Motor neuron (in vitro differentiated cells): ENCODE measurements at regions not wholly inside any gene's neighbourhood (a gene's known extent, or its start where the extent isn't known, plus 50 kb on each side); places are given as distances from the start of the nearest gene placed in this dataset.
A peak's percentile ranks its signal among the peaks of the same experiment; 100 is the strongest.

Experiments used
- ATAC-seq, 8 experiments: fragments of 200-7000 bp; cut with Tn5 transposase; replicated peaks in 6 of 8; 2 replicates each; pipeline ENCODE4 v1.8.0; 2021; ENCODE audit warnings: mild to moderate bottlenecking in 8 of 8, moderate library complexity in 8 of 8
- H3K27ac ChIP-seq, 2 donors: fragments of 250-450 bp; sonication (Bioruptor Pico); 2 replicates each; pipeline ENCODE4 v1.9.0; 2021; ENCODE audit warnings: antibody characterized with exemption in 2 of 2, mild to moderate bottlenecking in 2 of 2, moderate library complexity in 1 of 2
- H3K4me1 ChIP-seq, 2 donors: fragments of 250-450 bp; sonication (Bioruptor Pico); replicated peaks in 1 of 2; 2 replicates each; pipeline ENCODE4 v1.6.1; 2021; ENCODE audit warnings: antibody characterized with exemption in 2 of 2, mild to moderate bottlenecking in 2 of 2, moderate library complexity in 1 of 2
- H3K4me3 ChIP-seq, 5 donors: fragments of 250-450 bp; sonication (Bioruptor Pico); 2 replicates each; pipeline ENCODE4 v1.9.0; 2021; ENCODE audit warnings: antibody characterized with exemption in 5 of 5, mild to moderate bottlenecking in 5 of 5, moderate library complexity in 4 of 5
- WGBS, 10 experiments: fragments of 450-650 bp; shearing (Covaris generic); methylation state at CpG; one replicate each; pipeline ENCODE4 v1.0.0; 2022; 5-methylcytosine and 5-hydroxymethylcytosine counted together
- in situ Hi-C, 9 experiments: fragments of 400-800 bp; cut with MboI; loops; one replicate each; pipeline ENCODE4 v1.15.0; 2021; ENCODE audit warnings: low sequenced_read_pairs in 9 of 9, low pct_unique_long_range_greater_than_20kb in 2 of 9; ENCODE audit not compliant: unreplicated experiment in 9 of 9

DNA sequence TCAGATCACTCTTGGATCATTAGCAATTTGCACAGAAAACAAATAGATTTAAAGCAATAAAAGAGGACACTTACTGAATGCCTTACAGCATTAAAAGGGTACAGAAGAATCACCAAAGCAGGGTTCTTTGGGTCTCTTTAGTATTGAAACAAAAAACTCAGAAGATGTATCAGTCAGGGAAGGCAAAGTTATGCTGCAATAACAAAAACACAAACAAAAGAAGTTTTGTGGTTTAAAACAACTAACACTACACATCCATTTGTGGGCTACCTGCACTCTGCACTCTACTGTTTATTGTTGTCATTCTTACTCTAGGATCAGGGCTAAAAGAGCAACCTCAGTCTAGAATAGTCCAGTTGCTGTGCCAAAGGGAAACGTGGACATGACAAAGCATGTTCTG is 216.4 kb downstream of the GPAM start:
- 0 to 100% (median 64%) methylated on average over 1 of the region's 1 CpG; no CpG with 5 or more reads in 4 of the 10 experiments for WGBS, 10 experiments
- in situ Hi-C loops = no loop called here
- no peak overlapping the region for H3K4me3 ChIP-seq
- ATAC-seq = no peak
- no peaks in the 10 kb centered on the region for H3K4me1 ChIP-seq
- H3K27ac ChIP-seq = no peak overlapping the region

DNA sequence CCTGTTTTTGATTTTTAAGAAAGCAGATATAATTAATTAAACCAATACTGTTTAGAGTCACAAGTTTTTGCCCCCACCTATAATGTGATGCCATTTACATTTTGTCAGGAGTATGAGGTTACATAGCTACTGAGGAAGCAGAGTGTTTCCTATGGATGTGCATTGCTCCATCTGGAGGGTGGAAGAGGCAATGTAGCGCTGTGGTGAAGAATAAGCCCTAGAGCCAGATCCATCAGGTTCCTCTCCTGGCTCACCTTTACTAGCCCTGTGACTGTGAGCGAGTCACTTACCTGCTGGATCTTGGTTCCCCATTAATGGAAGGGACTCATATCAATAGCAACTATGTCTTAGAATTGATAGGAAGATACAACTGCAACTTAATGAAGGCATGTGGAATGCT is 216.0 kb downstream of the GPAM start:
- Histone ChIP-seq H3K27ac (no peak overlapping the region), H3K4me1 (no peaks in the 10 kb centered on the region), H3K4me3 (no peak overlapping the region)
- in situ Hi-C loops = no loop called here
- 75 to 100% (median 96%) methylated on average over 1 to 2 of the region's 2 CpGs; no CpG with 5 or more reads in 4 of the 10 experiments for WGBS, 10 experiments
- ATAC-seq = no peak

DNA sequence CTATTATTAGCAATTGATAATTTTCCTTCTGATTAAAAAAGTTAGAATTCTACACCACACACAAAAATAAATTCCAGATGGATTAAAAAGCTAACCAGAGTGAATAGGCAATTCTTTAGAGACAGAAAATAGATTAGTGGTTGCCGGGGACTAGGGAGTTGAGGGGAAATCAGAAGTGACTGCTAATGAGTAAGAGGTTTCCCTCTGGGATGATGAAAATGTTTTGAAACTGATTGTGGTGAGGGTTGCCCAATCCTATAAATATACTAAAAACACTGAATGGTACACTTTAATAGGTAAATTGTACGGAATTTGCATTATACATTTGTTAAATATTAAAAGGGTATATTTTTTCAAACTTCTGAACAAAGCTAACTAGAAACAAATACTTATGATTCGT is 214.9 kb downstream of the GPAM start:
- WGBS, 10 experiments = 3 to 100% (median 86%) methylated on average over 1 to 3 of the region's 3 CpGs
- ATAC-seq = no peak
- Histone ChIP-seq H3K4me3 (no peak overlapping the region), H3K27ac (no peak overlapping the region), H3K4me1 (no peaks in the 10 kb centered on the region)
- in situ Hi-C loops = no loop called here

DNA sequence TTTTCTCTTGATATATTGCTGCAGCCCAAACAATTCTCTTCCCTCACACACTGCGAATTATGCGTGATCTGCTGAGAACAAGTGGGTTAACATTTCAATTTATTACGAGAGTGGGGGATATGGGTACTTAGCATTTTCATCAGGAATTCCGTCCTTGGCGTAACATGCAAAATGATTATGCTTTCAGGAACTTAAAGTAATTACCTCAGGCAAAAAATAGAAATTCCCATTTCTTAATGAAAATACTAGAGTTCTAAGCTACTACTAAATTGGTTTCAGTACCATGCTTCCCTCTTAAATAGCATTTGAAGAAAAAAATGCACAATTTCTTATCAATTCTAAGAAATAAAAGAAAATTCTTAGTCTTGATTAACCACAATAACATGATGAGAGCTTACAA is 213.5 kb downstream of the GPAM start:
- no peaks in the 10 kb centered on the region for H3K4me1 ChIP-seq
- in situ Hi-C loops = no loop called here
- ATAC-seq = no peak
- no peak overlapping the region for H3K27ac ChIP-seq
- 36 to 100% (median 86%) methylated on average over 1 to 5 of the region's 5 CpGs for WGBS, 10 experiments
- no peak overlapping the region for H3K4me3 ChIP-seq

DNA sequence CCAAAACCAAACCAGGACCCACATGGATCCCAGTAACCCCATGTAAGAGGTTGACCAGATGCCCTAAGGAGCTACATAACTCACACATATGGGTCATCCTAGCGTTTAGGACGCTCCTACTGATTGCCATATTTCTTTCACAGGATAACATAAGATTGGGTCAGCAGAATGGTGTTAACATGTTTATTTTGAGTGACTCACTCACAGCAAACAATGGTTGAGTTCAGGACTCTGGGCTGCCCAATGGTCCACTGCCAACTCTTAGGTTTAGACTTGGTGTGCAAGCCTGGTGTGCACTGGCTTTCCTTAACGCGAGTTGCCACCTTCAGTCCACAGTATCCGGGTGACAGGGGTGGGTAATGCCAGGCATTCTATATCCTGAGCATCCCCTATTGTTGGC is 211.5 kb downstream of the GPAM start:
- Histone ChIP-seq H3K4me1 (no peaks in the 10 kb centered on the region), H3K27ac (no peak overlapping the region), H3K4me3 (no peak overlapping the region)
- ATAC-seq = no peak
- 30 to 100% (median 64%) methylated on average over 1 to 3 of the region's 5 CpGs; no CpG with 5 or more reads in 6 of the 10 experiments for WGBS, 10 experiments
- in situ Hi-C loops = no loop called here

DNA sequence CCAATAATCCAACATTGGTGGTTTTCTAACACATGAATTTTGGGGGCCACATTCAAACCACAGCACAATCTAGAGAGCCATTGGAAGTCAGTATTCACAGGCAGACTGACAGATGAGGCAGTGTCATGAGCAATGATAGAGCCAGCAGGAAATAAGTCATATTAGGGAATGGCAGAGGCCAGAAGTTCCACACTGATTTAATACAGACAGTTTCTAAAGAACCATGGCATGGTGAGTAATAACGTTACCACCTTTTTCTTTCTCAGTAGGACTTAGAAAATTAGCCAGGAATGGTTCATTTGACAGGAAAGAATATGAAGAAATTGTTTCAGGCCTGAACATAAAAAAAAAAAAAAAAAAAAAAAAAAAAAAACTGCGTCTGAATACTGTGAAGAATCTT is 210.3 kb downstream of the GPAM start:
- in situ Hi-C loops = no loop called here
- 0 to 88% (median 75%) methylated on average over 1 to 2 of the region's 2 CpGs for WGBS, 10 experiments
- no peak overlapping the region for H3K4me3 ChIP-seq
- no peak overlapping the region for H3K27ac ChIP-seq
- ATAC-seq = no peak
- no peaks in the 10 kb centered on the region for H3K4me1 ChIP-seq

DNA sequence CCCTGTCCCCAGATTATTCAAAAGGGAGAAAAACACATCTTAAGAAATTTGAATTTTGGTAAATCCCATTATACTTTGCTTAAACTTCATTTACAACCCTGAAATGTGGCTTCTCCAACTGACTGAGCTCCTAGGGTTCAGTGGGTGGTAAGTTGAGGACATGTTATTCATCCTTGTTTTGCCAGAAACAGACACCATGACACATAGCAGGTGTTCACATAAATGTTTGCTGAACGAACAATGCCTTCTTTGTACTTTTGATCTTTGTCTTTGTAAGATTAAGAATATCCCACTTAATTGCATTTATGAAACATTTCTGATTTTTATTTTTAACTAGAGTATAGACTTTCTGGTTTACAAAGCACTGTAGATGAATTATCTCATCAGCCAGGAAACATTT is 209.7 kb downstream of the GPAM start:
- no peak for ATAC-seq
- Histone ChIP-seq H3K27ac (no peak overlapping the region), H3K4me3 (no peak overlapping the region), H3K4me1 (no peaks in the 10 kb centered on the region)
- in situ Hi-C loops = no loop called here
- 0 to 100% (median 63%) methylated on average over 1 of the region's 1 CpG; no CpG with 5 or more reads in 1 of the 10 experiments for WGBS, 10 experiments

DNA sequence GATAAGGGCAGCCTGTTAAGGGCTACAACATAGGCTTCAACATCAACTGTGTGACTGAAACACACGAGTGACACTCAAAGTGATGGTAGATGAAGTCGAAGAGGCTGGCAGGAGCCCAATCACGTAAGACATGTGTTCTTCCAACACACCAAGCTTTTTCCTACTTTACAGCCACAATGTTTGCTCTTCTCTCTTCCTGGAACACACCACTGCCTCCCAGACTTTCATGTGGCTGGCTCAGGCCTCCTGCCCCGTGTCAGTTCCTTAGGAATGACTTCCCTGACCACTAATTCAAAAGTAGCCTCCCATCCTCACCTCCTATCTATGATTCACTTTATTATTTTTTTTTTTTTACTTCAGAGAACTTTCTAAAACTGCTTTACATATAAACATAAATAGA is 209.2 kb downstream of the GPAM start:
- no peak overlapping the region for H3K27ac ChIP-seq
- H3K4me3 ChIP-seq = no peak overlapping the region
- in situ Hi-C loops = no loop called here
- WGBS, 10 experiments = 7 to 93% (median 54%) methylated on average over 1 to 4 of the region's 4 CpGs; no CpG with 5 or more reads in 2 of the 10 experiments
- no peaks in the 10 kb centered on the region for H3K4me1 ChIP-seq
- no peak for ATAC-seq

DNA sequence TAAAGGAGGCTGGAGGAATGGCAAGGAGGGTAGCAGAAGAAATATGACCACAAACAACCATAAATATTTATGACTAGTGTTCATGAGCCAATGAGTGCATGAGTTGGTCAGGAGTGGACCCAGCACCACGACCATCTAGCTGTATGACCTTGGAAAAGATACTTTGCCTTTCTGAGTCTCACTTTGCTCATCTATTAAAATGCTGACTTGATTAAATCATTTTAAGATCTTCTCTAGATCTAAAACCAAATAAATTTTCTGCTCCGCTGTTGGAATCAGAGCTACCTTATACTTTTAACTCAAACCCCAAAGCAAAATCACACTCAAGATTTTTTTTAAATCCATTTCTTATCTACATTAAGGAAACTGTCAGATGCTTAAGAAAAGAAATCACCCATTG is 207.0 kb downstream of the GPAM start:
- in situ Hi-C loops = no loop called here
- WGBS, 10 experiments = 21 to 88% (median 74%) methylated on average over 1 to 2 of the region's 2 CpGs; no CpG with 5 or more reads in 2 of the 10 experiments
- no peak overlapping the region for H3K4me3 ChIP-seq
- no peaks in the 10 kb centered on the region for H3K4me1 ChIP-seq
- ATAC-seq = no peak
- no peak overlapping the region for H3K27ac ChIP-seq

DNA sequence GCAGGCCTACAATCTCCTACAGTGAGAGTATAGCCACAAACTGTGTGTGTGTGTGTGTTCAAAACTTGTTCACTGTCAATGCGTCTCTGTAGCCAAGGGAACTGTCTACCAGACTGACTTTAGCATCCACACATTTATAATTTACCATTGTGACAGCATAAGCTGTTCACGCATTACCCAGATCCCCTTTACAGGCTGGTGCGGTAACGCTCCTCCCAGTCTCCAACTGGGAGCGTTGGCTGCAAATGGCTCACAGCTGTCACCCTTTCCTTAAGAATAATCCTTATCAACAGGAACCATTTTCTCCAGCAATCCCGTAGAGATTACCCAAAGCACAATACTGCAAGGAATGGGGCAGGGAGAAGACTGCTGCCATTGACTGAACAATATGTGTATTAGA is 199.5 kb downstream of the GPAM start:
- in situ Hi-C loops = no loop called here
- no peak for ATAC-seq
- 67 to 100% (median 92%) methylated on average over 1 to 5 of the region's 6 CpGs; no CpG with 5 or more reads in 3 of the 10 experiments for WGBS, 10 experiments
- Histone ChIP-seq H3K4me1 (no peaks in the 10 kb centered on the region), H3K4me3 (no peak overlapping the region), H3K27ac (no peak overlapping the region)

DNA sequence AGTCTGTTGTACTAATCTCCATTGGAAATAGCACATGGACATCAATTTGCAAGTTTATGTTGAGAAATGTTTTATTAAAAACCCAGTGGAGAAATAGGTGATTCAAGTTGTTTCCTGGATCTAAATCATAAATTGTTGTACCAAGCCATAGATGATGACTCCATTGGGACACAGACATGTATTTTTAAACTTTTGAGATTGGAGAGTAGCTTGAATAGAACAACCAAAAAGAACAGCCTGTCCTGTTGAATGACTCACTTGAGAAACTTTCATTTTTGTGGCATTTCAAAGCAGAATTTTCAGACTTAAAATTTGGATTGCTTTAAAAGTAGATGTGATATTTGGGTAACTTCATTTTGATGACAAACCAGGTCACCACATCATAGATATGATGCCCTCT is 197.5 kb downstream of the GPAM start:
- in situ Hi-C loops = no loop called here
- Histone ChIP-seq H3K4me1 (peaks cover 0 to 4% of the 10 kb centered on the region in 2 donors), H3K27ac (no peak overlapping the region), H3K4me3 (no peak overlapping the region)
- no peak for ATAC-seq

DNA sequence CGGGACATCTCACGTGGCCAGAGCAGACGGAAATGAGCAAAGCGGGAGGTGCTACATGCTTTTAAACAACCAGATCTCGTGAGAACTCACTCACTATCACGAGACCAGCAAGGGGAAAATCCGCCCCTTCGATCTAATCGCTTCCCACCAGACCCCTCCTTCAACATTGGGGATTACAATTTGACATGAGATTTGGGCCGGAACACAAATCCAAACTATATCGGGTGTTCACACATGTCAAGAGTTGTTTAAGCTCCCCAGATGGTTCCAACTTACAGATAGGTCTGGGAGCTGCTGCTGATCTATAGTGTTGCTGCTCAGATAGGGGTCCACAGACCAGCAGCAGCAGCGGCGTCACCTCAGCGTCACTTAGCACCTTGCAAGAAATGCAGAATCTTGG is 194.9 kb downstream of the GPAM start:
- Histone ChIP-seq H3K27ac (no peak overlapping the region), H3K4me1 (peaks cover 0 to 4% of the 10 kb centered on the region in 2 donors), H3K4me3 (no peak overlapping the region)
- in situ Hi-C loops = no loop called here
- WGBS, 10 experiments = 33 to 100% (median 83%) methylated on average over 2 to 10 of the region's 14 CpGs; no CpG with 5 or more reads in 1 of the 10 experiments
- ATAC-seq = no peak

DNA sequence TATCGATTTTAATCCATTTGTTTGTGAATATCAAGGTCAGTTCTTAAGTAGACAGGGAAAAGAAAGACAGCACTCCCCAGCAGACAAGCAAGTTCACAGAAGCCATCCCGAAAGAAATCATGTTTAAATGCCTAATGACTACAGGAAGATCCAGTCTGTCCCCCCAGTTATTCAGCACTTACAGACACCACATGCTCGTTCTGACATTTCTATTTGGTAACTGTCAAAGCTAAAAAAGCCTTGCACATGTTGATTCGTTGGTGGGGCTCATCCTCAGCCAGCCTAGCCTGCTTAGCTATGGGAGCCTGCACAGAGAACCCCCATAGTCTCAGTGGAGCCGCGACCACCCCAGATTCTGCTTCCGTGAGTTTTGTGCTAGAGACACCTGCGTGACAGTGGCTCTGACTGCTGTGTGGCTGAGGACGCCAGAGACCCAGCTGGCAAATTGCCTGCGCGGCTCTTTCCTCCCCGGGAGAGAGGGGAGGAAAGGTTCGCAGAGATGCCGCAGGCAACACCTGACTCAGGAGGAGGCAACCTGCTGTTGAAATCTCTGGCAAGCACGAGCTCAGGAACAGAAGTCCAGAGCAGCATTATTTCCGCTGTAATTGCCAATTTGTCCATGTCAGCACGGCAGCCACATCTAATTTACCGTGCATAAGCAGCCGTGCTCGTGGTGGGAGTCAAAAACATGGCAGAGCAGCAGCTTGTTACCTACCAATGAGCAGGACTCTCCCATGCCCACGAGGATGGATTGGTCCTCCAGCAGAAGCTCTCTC is 194.2 kb downstream of the GPAM start:
- in situ Hi-C loops = no loop called here
- H3K27ac ChIP-seq = no peak overlapping the region
- ATAC-seq = peak in 2 of 8 experiments; percentile 17 to 43
- WGBS, 10 experiments = 0 to 92% (median 65%) methylated on average over 2 to 11 of the region's 21 CpGs; no CpG with 5 or more reads in 1 of the 10 experiments
- H3K4me3 ChIP-seq = no peak overlapping the region
- H3K4me1 ChIP-seq = peaks cover 0 to 4% of the 10 kb centered on the region in 2 donors

DNA sequence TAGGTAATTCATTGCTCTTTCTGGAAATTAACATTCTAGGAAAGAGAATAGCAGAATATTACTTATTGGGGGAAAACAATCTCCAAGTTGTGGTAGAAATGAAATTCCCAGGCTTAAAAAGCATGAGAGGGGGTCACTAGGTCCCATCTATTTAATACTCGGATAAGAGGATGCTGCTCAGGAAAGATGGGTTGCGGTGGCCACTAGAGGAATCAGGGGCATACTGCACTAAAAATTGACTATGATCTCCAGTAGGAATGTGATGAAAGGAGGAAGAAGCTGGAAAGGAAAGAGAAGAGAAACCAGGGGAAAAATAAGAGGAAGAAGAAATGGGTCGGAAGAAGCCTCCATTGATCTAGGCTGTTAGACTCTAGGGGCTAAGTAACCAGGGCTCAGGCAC is 192.8 kb downstream of the GPAM start:
- Histone ChIP-seq H3K4me1 (peaks cover 0 to 4% of the 10 kb centered on the region in 2 donors), H3K27ac (no peak overlapping the region), H3K4me3 (no peak overlapping the region)
- WGBS, 10 experiments = 0 to 100% (median 78%) methylated on average over 1 to 3 of the region's 3 CpGs
- in situ Hi-C loops = no loop called here
- peak in 1 of 8 experiments; percentile 34 for ATAC-seq
